Small intestine (tissue), 7 donors: ENCODE measurements at regions not wholly inside any gene's neighbourhood (a gene's known extent, or its start where the extent isn't known, plus 50 kb on each side); places are given as distances from the start of the nearest gene placed in this dataset.

Experiments
- DNase-seq, 2 donors: peaks; one replicate each; pipeline versions ENCODE4 v3.0.0 to v3.0.0-alpha.2; 2013
- FAIRE-seq: peaks from 2 replicates; lab custom pipeline; 2012; peaks lifted over from hg19 to GRCh38; lab: Jason Lieb, UNC
- H3K27ac ChIP-seq, 3 donors: one replicate each; pipeline ENCODE4 v1.5.1; 2013; ENCODE audit warnings: low read length in 2 of 3, mild to moderate bottlenecking in 2 of 3, control low read depth in 1 of 3, inconsistent platforms in 1 of 3, low read depth in 1 of 3, moderate library complexity in 1 of 3
- H3K27me3 ChIP-seq, 3 donors: one replicate each; pipeline ENCODE4 v1.6.1; 2013; ENCODE audit warnings: low read length in 3 of 3, inconsistent platforms in 1 of 3; ENCODE audit not compliant: control insufficient read depth in 3 of 3, insufficient read depth in 3 of 3
- H3K36me3 ChIP-seq, 3 donors: one replicate each; pipeline ENCODE4 v1.6.1; 2013; ENCODE audit warnings: low read length in 3 of 3, inconsistent platforms in 1 of 3, low read depth in 1 of 3, mild to moderate bottlenecking in 1 of 3, moderate library complexity in 1 of 3; ENCODE audit not compliant: control insufficient read depth in 3 of 3, insufficient read depth in 2 of 3
- H3K4me1 ChIP-seq, 3 donors: one replicate each; pipeline ENCODE4 v1.6.1; 2013; ENCODE audit warnings: low read length in 2 of 3, inconsistent platforms in 1 of 3, low read depth in 1 of 3, mild to moderate bottlenecking in 1 of 3, moderate library complexity in 1 of 3; ENCODE audit not compliant: control insufficient read depth in 3 of 3, insufficient read depth in 2 of 3
- H3K4me3 ChIP-seq, 3 donors: one replicate each; pipeline ENCODE4 v1.5.1; 2013; ENCODE audit warnings: low read length in 3 of 3, control low read depth in 1 of 3, inconsistent platforms in 1 of 3, low read depth in 1 of 3, mild to moderate bottlenecking in 1 of 3, moderate library complexity in 1 of 3
- H3K9me3 ChIP-seq, 2 donors: one replicate each; pipeline ENCODE4 v1.6.1; 2013; ENCODE audit warnings: low read depth in 1 of 2, low read length in 1 of 2; ENCODE audit not compliant: control insufficient read depth in 2 of 2, insufficient read depth in 1 of 2
- WGBS, 3 donors: extraction: QIAGEN DNeasy Blood & Tissue Kit; methylation state at CpG; one replicate each; pipeline ENCODE4 v1.1.7; 2013; 5-methylcytosine and 5-hydroxymethylcytosine counted together
- donor health status: healthy with polysubstance abuse.
- donor health status: control.
- donor health status: control.
- donor health status: Bipolar disorder and iron deficiency.
- donor health status: healthy.

GRCh38 chr15:95996494-95996893, 334.0 kb upstream of the NR2F2 start:
- FAIRE-seq = no peak
- Histone ChIP-seq H3K4me1 (no peaks in the 10 kb centered on the region), H3K9me3 (no peaks in the 10 kb centered on the region), H3K27ac (no peak overlapping the region), H3K4me3 (no peak overlapping the region), H3K27me3 (peaks cover 0 to under 1% (median 0%) of the 10 kb centered on the region in 3 donors), H3K36me3 (no peaks in the 10 kb centered on the region)
- 57 to 74% (median 60%) methylated on average over 4 of the region's 4 CpGs for WGBS, 3 donors
- peak in 1 of 2 donors; percentile 14 for DNase-seq

DNA sequence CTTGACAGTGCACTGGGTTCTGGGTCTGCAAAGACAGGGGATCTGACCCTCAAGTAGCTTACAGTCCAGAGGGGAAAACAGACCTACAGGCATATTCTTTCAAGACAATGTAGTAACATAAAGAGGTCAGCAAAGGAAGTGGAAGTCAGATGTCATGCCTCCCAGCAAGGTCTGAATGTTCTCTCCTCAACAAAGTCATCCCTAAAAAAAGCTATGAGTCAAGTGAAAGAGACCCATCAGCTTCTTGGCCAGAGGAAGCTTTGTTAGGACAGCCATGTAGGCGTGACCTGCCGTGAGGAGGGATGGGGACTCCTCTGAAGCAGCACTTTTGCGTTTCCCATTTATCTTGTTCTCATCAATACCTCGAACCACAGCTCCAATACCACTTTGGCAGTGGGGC, 331.6 kb upstream of the NR2F2 start:
- Histone ChIP-seq H3K9me3 (no peaks in the 10 kb centered on the region), H3K36me3 (no peaks in the 10 kb centered on the region), H3K27me3 (no peaks in the 10 kb centered on the region), H3K4me3 (no peak overlapping the region), H3K4me1 (no peaks in the 10 kb centered on the region), H3K27ac (no peak overlapping the region)
- 89 to 95% (median 91%) methylated on average over 4 of the region's 4 CpGs for WGBS, 3 donors
- FAIRE-seq (no peak), DNase-seq (no peak)

GRCh38 chr15:96002890-96003859, 327.3 kb upstream of the NR2F2 start:
- Histone ChIP-seq H3K4me1 (no peaks in the 10 kb centered on the region), H3K4me3 (no peak overlapping the region), H3K27ac (no peak overlapping the region), H3K27me3 (no peaks in the 10 kb centered on the region), H3K36me3 (no peaks in the 10 kb centered on the region), H3K9me3 (peaks cover 0 to 2% of the 10 kb centered on the region in 2 donors)
- WGBS, 3 donors = 89 to 93% (median 90%) methylated on average over 5 of the region's 5 CpGs
- DNase-seq = no peak
- no peak for FAIRE-seq

DNA sequence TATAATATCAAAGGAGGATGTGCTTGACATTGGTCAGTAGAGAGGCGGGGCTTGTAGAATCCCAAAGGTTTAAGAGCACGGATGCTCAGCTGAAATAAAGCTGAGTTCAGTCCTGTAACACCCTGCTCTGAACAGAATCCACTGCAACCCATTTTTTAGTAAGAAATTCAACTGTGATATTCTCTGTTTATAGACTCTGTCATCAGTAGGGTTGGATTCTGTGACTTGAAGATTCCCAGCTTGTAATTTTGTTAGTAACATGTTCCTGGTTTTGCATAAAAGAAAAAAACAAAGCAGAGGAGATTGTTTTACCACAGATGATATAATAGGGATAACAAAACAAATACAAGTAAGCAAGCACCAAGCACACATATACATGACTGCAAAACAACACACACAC, 324.6 kb upstream of the NR2F2 start:
- Histone ChIP-seq H3K9me3 (peaks cover 0 to 2% of the 10 kb centered on the region in 2 donors), H3K36me3 (no peaks in the 10 kb centered on the region), H3K4me1 (no peaks in the 10 kb centered on the region), H3K27ac (no peak overlapping the region), H3K27me3 (no peaks in the 10 kb centered on the region), H3K4me3 (no peak overlapping the region)
- WGBS, 3 donors = 67 to 78% (median 75%) methylated on average over 2 of the region's 2 CpGs
- no peak for DNase-seq
- FAIRE-seq = no peak

GRCh38 chr15:96011136-96011535, 319.4 kb upstream of the NR2F2 start:
- H3K9me3 ChIP-seq = peaks cover 0 to 2% of the 10 kb centered on the region in 2 donors
- DNase-seq (no peak), FAIRE-seq (no peak)
- H3K36me3 ChIP-seq = no peaks in the 10 kb centered on the region
- H3K27ac ChIP-seq = no peak overlapping the region
- 51 to 64% (median 53%) methylated on average over 5 of the region's 5 CpGs for WGBS, 3 donors
- H3K4me3 ChIP-seq = no peak overlapping the region
- peaks cover 0 to 3% (median 0%) of the 10 kb centered on the region in 3 donors for H3K27me3 ChIP-seq
- no peaks in the 10 kb centered on the region for H3K4me1 ChIP-seq

DNA sequence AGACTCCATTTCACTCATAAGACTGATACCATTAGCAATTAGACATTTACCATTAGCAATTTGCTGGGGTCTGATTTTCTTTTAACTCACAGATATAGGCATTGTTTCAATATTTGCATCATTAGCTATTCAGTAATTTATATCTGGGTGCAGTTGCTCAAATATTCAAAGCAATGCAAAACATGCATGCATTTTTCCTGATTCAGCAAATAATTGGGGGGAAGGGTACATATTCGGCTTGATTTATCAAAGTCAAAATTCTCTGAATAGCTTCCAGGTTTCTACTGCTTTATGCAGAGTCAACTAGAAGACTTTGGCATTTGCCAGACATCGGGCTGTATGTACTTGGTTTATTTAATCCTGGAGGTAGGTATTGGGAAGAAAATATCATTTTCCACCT, 315.6 kb upstream of the NR2F2 start:
- FAIRE-seq = no peak
- Histone ChIP-seq H3K27me3 (peaks cover 0 to 3% (median 0%) of the 10 kb centered on the region in 3 donors), H3K36me3 (no peaks in the 10 kb centered on the region)

DNA sequence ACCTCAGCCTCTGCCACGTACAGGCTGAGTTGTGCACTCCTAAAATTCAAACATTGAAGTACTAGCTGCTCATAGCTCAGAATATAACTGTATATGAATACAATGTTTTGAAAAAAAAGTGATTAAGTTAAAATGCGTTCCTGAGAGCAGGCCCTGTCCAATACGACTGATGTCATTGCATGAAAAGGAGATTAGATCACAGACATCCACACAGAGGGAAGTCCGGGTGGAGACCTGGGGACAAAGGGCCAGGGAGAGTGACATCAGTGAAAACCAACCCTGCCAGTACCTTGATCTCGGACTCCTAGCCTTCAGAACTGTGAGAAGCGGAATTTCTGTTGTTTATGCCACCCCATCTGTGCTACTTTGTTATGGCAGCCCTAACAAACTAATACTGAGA, 311.4 kb upstream of the NR2F2 start:
- FAIRE-seq = no peak
- Histone ChIP-seq H3K9me3 (peaks cover 0 to 6% of the 10 kb centered on the region in 2 donors), H3K36me3 (no peaks in the 10 kb centered on the region), H3K27me3 (no peaks in the 10 kb centered on the region), H3K4me1 (no peaks in the 10 kb centered on the region), H3K4me3 (no peak overlapping the region), H3K27ac (no peak overlapping the region)
- no peak for DNase-seq
- 54 to 79% (median 69%) methylated on average over 6 of the region's 6 CpGs for WGBS, 3 donors

More for the DNA sequence above, 315.6 kb upstream of the NR2F2 start:
- Histone ChIP-seq H3K4me1 (no peaks in the 10 kb centered on the region), H3K27ac (no peak overlapping the region), H3K4me3 (no peak overlapping the region), H3K9me3 (no peaks in the 10 kb centered on the region)
- no peak for DNase-seq
- WGBS, 3 donors = 79 to 87% (median 79%) methylated on average over 2 of the region's 2 CpGs

- Histone ChIP-seq H3K9me3 (peaks cover 0 to 6% of the 10 kb centered on the region in 2 donors), H3K4me3 (no peak overlapping the region), H3K4me1 (no peaks in the 10 kb centered on the region), H3K36me3 (no peaks in the 10 kb centered on the region), H3K27ac (no peak overlapping the region), H3K27me3 (no peaks in the 10 kb centered on the region)
- no peak for FAIRE-seq
- WGBS, 3 donors = 77 to 91% (median 86%) methylated on average over 4 of the region's 4 CpGs
- no peak for DNase-seq
Measured at GRCh38 chr15:96020133-96020532, 310.4 kb upstream of the NR2F2 start.
